A549 (cell line): ENCODE measurements at regions not wholly inside any gene's neighbourhood (a gene's known extent, or its start where the extent isn't known, plus 50 kb on each side); places are given as distances from the start of the nearest gene placed in this dataset.

Source experiments
- ATAC-seq, 2 experiments: fragments of 200-7000 bp in 1 of 2; fragments of >200 bp in 1 of 2; cut with Nextera tagmentation in 1 of 2; cut with Tn5 transposase in 1 of 2; 3 replicates each; pipeline versions ENCODE4 v1.8.0 to v1.9.1; 2018 to 2020; ENCODE audit warnings: mild to moderate bottlenecking in 1 of 2, moderate library complexity in 1 of 2
- CTCF ChIA-PET: fragments of 300-600 bp; sonication (Branson Sonifier 250); formaldehyde crosslinking; extraction: SDS; loops from one replicate; lab custom pipeline; 2021; ENCODE audit warnings: antibody characterized with exemption, inconsistent platforms; lab: Yijun Ruan, JAX
- POLR2A ChIA-PET: fragments of 350-600 bp; formaldehyde crosslinking; extraction: SDS; loops from one replicate; lab custom pipeline; 2021; ENCODE audit warnings: antibody characterized with exemption, inconsistent platforms; lab: Yijun Ruan, JAX
- DNase-seq, 2 experiments: peaks; one replicate each; pipeline versions ENCODE4 v3.0.0 to v3.0.0-alpha.2; 2011 to 2016; ENCODE audit warnings: low read depth in 1 of 2, low spot score in 1 of 2
- FAIRE-seq: peaks from 2 replicates; lab custom pipeline; 2011; peaks lifted over from hg19 to GRCh38; lab: Jason Lieb, UNC
- H3K27ac ChIP-seq, 2 experiments: fragments of >200 bp; sonication (Bioruptor Twin); formaldehyde crosslinking; 3 replicates each; pipeline ENCODE4 v1.5.1; 2016 to 2017
- H3K4me1 ChIP-seq: fragments of >200 bp; sonication (Bioruptor Twin); formaldehyde crosslinking; 3 replicates; pipeline ENCODE4 v1.6.1; 2016
- H3K4me2 ChIP-seq: fragments of >200 bp; sonication (Bioruptor Twin); formaldehyde crosslinking; 3 replicates; pipeline ENCODE4 v1.6.1; 2016
- H3K4me3 ChIP-seq: fragments of >200 bp; sonication (Bioruptor Twin); formaldehyde crosslinking; 3 replicates; pipeline ENCODE4 v1.5.1; 2016
- H3K9me3 ChIP-seq: fragments of >200 bp; sonication (Bioruptor Twin); formaldehyde crosslinking; 3 replicates; pipeline ENCODE4 v1.6.1; 2016
- CBX2 ChIP-seq: fragments of 200-600 bp; sonication (generic); IDR thresholded peaks from 2 replicates; pipeline ENCODE4 v1.6.1; 2016; ENCODE audit warnings: low read depth, mild to moderate bottlenecking, borderline replicate concordance
- CHD4 ChIP-seq: fragments of 200-600 bp; sonication (generic); IDR thresholded peaks from 2 replicates; pipeline ENCODE4 v1.6.1; 2016; ENCODE audit warnings: antibody characterized with exemption, mild to moderate bottlenecking, borderline replicate concordance
- EHF ChIP-seq: fragments of 250-450 bp; sonication (Bioruptor Pico); IDR thresholded peaks from 2 replicates; pipeline ENCODE4 v1.5.0; 2020; ENCODE audit warnings: mild to moderate bottlenecking
- ESRRA ChIP-seq: fragments of 150-350 bp; IDR thresholded peaks from 2 replicates; pipeline ENCODE4 v1.6.1; 2014; ENCODE audit warnings: mild to moderate bottlenecking, low read length, borderline replicate concordance
- FOXS1 ChIP-seq: fragments of 250-450 bp; sonication (Bioruptor Pico); IDR thresholded peaks from 2 replicates; pipeline ENCODE4 v1.5.0; 2020; ENCODE audit warnings: mild to moderate bottlenecking, moderate library complexity
- HEYL ChIP-seq: fragments of 250-450 bp; sonication (Bioruptor Pico); IDR thresholded peaks from 2 replicates; pipeline ENCODE4 v1.8.0; 2021; ENCODE audit warnings: mild to moderate bottlenecking, moderate library complexity
- HOXB13 ChIP-seq: fragments of 250-450 bp; sonication (Bioruptor Pico); IDR thresholded peaks from 2 replicates; pipeline ENCODE4 v1.5.0; 2020; ENCODE audit warnings: low read depth, mild to moderate bottlenecking, moderate library complexity
- JUN ChIP-seq, 2 experiments: fragments of >200 bp; sonication (Bioruptor Twin); formaldehyde crosslinking; IDR thresholded peaks; 2 replicates in 1 of 2; 3 replicates in 1 of 2; pipeline ENCODE4 v1.6.1; 2016 to 2017
- JUNB ChIP-seq: fragments of >200 bp; sonication (Bioruptor Twin); formaldehyde crosslinking; IDR thresholded peaks from 2 replicates; pipeline ENCODE4 v1.6.1; 2016
- KDM1A ChIP-seq: fragments of 200-600 bp; sonication (generic); IDR thresholded peaks from 2 replicates; pipeline ENCODE4 v1.6.1; 2016; ENCODE audit warnings: low read depth, mild to moderate bottlenecking
- MAFK ChIP-seq: fragments of 450-650 bp; IDR thresholded peaks from 2 replicates; pipeline ENCODE4 v1.6.1; 2014; ENCODE audit not compliant: partially characterized antibody
- NFE2L2 ChIP-seq: fragments of 150-350 bp; conservative IDR thresholded peaks from 2 replicates; pipeline ENCODE4 v1.6.1; 2014; ENCODE audit warnings: low read length
- NPAS2 ChIP-seq: fragments of 250-450 bp; sonication (Bioruptor Pico); IDR thresholded peaks from 2 replicates; pipeline ENCODE4 v1.8.0; 2022; ENCODE audit warnings: mild to moderate bottlenecking, moderate library complexity, borderline replicate concordance
- RNF2 ChIP-seq: fragments of 200-600 bp; sonication (generic); IDR thresholded peaks from 2 replicates; pipeline ENCODE4 v1.6.1; 2016; ENCODE audit warnings: low read depth, mild to moderate bottlenecking, antibody characterized with exemption, moderate library complexity, borderline replicate concordance
- SREBF2 ChIP-seq: fragments of 450-650 bp; IDR thresholded peaks from 2 replicates; pipeline ENCODE4 v1.6.1; 2014; ENCODE audit warnings: mild to moderate bottlenecking, moderate library complexity
- TP53 ChIP-seq: fragments of 250-450 bp; sonication (Bioruptor Pico); IDR thresholded peaks from 2 replicates; pipeline ENCODE4 v1.5.0; 2021; ENCODE audit warnings: mild to moderate bottlenecking, moderate library complexity
- ZNF302 ChIP-seq: fragments of 250-450 bp; sonication (Bioruptor Pico); IDR thresholded peaks from 2 replicates; pipeline ENCODE4 v1.9.0; 2021; ENCODE audit warnings: inconsistent platforms, mild to moderate bottlenecking, moderate library complexity
- ZSCAN20 ChIP-seq: fragments of 250-450 bp; sonication (Bioruptor Pico); IDR thresholded peaks from 2 replicates; pipeline ENCODE4 v1.8.0; 2022; ENCODE audit warnings: mild to moderate bottlenecking, moderate library complexity
- WGBS: methylation state at CpG from one replicate; pipeline ENCODE4 v1.1.6; 2017; ENCODE audit errors: missing lambda C conversion rate; 5-methylcytosine and 5-hydroxymethylcytosine counted together
- TF ChIP-seq, protein P1 (sequence below): fragments of >200 bp; sonication (Bioruptor Twin); formaldehyde crosslinking; IDR thresholded peaks from 3 replicates; pipeline ENCODE4 v1.6.1; 2016
- TF ChIP-seq, protein P2 (sequence below): fragments of 250-450 bp; sonication (Bioruptor Pico); IDR thresholded peaks from 2 replicates; pipeline ENCODE4 v1.5.0; 2020; ENCODE audit warnings: low read depth, mild to moderate bottlenecking, moderate library complexity
- TF ChIP-seq, protein P3 (sequence below): fragments of >200 bp; sonication (Bioruptor Twin); formaldehyde crosslinking; IDR thresholded peaks from 3 replicates; pipeline ENCODE4 v1.5.1; 2016
- TF ChIP-seq, protein P4 (sequence below): fragments of 150-350 bp; IDR thresholded peaks from 2 replicates; pipeline ENCODE4 v1.6.1; 2014; ENCODE audit warnings: low read depth, mild to moderate bottlenecking, low read length
- TF ChIP-seq, protein P5 (sequence below): IDR thresholded peaks from 2 replicates; pipeline ENCODE4 v1.6.1; 2012
- TF ChIP-seq, protein P6 (sequence below): fragments of 250-450 bp; sonication (Bioruptor Pico); IDR thresholded peaks from 2 replicates; pipeline ENCODE4 v1.5.0; 2021; ENCODE audit warnings: mild to moderate bottlenecking, moderate library complexity, borderline replicate concordance

DNA sequence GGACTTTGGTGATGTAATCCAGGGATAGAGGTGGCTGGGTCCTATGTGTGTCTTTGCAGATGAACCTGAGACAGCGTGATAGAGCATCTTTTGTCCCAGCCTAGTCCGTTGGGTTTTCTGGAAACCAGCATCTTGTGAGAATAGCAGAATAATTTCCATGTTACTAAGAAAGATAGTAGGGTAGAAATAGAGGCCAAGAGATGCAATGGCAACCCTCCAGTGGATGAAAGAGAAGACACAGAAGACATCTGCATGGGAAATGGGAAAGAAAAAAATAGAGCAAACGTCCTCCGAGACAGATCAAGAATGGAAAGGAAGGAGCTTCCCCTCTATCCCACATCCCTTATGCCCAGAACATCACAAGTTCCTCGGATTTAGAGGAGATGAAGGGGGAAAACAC lies 409.3 kb upstream of the TMEM132C start:
- ATAC-seq (no peak), FAIRE-seq (no peak), DNase-seq (no peak)
- Histone ChIP-seq H3K9me3 (peaks cover 2% of the 10 kb centered on the region; the same call in 2 of the 3 replicates), H3K27ac (no peak overlapping the region), H3K4me2 (no peak overlapping the region), H3K4me1 (no peaks in the 10 kb centered on the region), H3K4me3 (no peak overlapping the region)
- 0% methylated on average over 5 of the region's 5 CpGs for WGBS
- ChIA-PET CTCF (no interaction called here), POLR2A (no interaction called here)
- TF ChIP-seq EHF: no peak
- TF ChIP-seq, protein P1, sequence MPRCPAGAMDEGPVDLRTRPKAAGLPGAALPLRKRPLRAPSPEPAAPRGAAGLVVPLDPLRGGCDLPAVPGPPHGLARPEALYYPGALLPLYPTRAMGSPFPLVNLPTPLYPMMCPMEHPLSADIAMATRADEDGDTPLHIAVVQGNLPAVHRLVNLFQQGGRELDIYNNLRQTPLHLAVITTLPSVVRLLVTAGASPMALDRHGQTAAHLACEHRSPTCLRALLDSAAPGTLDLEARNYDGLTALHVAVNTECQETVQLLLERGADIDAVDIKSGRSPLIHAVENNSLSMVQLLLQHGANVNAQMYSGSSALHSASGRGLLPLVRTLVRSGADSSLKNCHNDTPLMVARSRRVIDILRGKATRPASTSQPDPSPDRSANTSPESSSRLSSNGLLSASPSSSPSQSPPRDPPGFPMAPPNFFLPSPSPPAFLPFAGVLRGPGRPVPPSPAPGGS: no peak
- TF ChIP-seq ZNF302 (CRISPR knock-in tag): no peak
- no peak for TF ChIP-seq RNF2
- TF ChIP-seq, protein P2, sequence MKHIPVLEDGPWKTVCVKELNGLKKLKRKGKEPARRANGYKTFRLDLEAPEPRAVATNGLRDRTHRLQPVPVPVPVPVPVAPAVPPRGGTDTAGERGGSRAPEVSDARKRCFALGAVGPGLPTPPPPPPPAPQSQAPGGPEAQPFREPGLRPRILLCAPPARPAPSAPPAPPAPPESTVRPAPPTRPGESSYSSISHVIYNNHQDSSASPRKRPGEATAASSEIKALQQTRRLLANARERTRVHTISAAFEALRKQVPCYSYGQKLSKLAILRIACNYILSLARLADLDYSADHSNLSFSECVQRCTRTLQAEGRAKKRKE (CRISPR knock-in tag): no peak
- no peak for TF ChIP-seq NPAS2 (CRISPR knock-in tag)
- TF ChIP-seq MAFK: no peak
- no peak for TF ChIP-seq CBX2
- no peak for TF ChIP-seq KDM1A
- no peak for TF ChIP-seq FOXS1 (CRISPR knock-in tag)
- TF ChIP-seq, protein P3, sequence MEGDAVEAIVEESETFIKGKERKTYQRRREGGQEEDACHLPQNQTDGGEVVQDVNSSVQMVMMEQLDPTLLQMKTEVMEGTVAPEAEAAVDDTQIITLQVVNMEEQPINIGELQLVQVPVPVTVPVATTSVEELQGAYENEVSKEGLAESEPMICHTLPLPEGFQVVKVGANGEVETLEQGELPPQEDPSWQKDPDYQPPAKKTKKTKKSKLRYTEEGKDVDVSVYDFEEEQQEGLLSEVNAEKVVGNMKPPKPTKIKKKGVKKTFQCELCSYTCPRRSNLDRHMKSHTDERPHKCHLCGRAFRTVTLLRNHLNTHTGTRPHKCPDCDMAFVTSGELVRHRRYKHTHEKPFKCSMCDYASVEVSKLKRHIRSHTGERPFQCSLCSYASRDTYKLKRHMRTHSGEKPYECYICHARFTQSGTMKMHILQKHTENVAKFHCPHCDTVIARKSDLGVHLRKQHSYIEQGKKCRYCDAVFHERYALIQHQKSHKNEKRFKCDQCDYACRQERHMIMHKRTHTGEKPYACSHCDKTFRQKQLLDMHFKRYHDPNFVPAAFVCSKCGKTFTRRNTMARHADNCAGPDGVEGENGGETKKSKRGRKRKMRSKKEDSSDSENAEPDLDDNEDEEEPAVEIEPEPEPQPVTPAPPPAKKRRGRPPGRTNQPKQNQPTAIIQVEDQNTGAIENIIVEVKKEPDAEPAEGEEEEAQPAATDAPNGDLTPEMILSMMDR: no peak
- no peak for TF ChIP-seq NFE2L2
- TF ChIP-seq JUN (IDR thresholded peaks at IDR 0.05): no peak
- TF ChIP-seq, protein P4, sequence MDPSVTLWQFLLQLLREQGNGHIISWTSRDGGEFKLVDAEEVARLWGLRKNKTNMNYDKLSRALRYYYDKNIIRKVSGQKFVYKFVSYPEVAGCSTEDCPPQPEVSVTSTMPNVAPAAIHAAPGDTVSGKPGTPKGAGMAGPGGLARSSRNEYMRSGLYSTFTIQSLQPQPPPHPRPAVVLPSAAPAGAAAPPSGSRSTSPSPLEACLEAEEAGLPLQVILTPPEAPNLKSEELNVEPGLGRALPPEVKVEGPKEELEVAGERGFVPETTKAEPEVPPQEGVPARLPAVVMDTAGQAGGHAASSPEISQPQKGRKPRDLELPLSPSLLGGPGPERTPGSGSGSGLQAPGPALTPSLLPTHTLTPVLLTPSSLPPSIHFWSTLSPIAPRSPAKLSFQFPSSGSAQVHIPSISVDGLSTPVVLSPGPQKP: no peak
- no peak for TF ChIP-seq CHD4
- TF ChIP-seq, protein P5, sequence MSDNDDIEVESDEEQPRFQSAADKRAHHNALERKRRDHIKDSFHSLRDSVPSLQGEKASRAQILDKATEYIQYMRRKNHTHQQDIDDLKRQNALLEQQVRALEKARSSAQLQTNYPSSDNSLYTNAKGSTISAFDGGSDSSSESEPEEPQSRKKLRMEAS: no peak
- TF ChIP-seq, protein P6, sequence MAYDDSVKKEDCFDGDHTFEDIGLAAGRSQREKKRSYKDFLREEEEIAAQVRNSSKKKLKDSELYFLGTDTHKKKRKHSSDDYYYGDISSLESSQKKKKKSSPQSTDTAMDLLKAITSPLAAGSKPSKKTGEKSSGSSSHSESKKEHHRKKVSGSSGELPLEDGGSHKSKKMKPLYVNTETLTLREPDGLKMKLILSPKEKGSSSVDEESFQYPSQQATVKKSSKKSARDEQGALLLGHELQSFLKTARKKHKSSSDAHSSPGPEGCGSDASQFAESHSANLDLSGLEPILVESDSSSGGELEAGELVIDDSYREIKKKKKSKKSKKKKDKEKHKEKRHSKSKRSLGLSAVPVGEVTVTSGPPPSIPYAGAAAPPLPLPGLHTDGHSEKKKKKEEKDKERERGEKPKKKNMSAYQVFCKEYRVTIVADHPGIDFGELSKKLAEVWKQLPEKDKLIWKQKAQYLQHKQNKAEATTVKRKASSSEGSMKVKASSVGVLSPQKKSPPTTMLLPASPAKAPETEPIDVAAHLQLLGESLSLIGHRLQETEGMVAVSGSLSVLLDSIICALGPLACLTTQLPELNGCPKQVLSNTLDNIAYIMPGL (CRISPR knock-in tag): no peak
- no peak for TF ChIP-seq ZSCAN20 (CRISPR knock-in tag)

DNA sequence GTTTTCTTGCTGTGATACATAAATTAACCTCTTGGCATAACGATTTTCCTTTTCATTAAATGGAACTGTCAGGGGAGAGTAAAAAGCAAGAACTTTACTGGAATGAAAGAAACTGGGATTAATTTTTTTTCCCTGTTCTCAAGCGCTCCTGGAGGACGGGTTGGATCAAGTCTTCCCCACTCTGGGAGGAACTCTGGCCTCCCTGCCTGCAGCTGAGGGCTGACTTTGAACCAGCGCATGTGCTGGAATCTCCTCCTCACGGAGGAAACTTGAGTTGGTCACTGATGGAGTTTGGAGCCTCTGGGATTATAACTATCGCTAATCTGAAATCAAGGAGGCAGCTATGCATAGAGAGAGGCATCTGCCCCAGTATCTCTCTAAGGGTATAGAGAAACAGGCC lies 406.4 kb upstream of the TMEM132C start:
- peaks cover 3% of the 10 kb centered on the region; the same call in 2 of the 3 replicates for H3K9me3 ChIP-seq
- H3K27ac ChIP-seq: no peak overlapping the region
- POLR2A ChIA-PET: no interaction called here
- no peaks in the 10 kb centered on the region for H3K4me1 ChIP-seq
- CTCF ChIA-PET: no interaction called here
- H3K4me2 ChIP-seq: no peak overlapping the region
- ATAC-seq (no peak), DNase-seq (no peak), FAIRE-seq (no peak)
- H3K4me3 ChIP-seq: no peak overlapping the region
- TF ChIP-seq HEYL (CRISPR knock-in tag): no peak
- TF ChIP-seq ESRRA: no peak
- TF ChIP-seq SREBF2: no peak
- TF ChIP-seq, protein P5: no peak
- TF ChIP-seq MAFK: no peak
- TF ChIP-seq JUNB: no peak
- TF ChIP-seq TP53 (CRISPR knock-in tag): no peak
- no peak for TF ChIP-seq HOXB13 (CRISPR knock-in tag)
- WGBS: 3% methylated on average over 6 of the region's 6 CpGs
